ENCODE measurements at regions not wholly inside any gene's neighbourhood (a gene's known extent, or its start where the extent isn't known, plus 50 kb on each side); places are given as distances from the start of the nearest gene placed in this dataset.

DNA sequence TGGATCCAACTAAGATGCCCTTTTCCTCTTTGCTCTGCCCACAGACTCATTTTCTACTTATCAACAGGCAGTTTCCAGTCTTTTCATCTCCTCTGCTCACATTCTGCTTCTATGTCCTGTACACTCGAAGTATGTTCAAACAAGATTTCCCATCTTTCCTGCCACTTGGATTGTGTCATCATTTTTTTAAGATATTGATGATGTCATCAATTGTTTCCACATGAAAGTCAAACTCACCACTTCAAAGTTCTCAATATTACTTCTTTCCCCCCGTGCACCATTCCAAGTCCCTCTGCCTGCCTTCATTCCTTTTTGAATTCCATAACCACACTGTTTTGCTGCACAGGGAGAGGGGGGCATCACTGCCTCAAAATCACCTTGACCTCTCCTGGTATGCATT is 175.0 kb upstream of the RFX3 start:
- Histone ChIP-seq H3K36me3 (ENCODE audit: low read depth, low read length) (no peaks in the 10 kb centered on the region), H4K20me1 (ENCODE audit: low read length) (no peaks in the 10 kb centered on the region), H3K4me1 (ENCODE audit: insufficient read depth, low read length) (no peaks in the 10 kb centered on the region), H3K27ac (ENCODE audit: low read length) (no peak overlapping the region), H3K9me3 (ENCODE audit: low read length) (no peaks in the 10 kb centered on the region), H3K27me3 (ENCODE audit: low read length) (no peaks in the 10 kb centered on the region), H3F3A (ENCODE audit: low read length, unreplicated experiment) (no peaks in the 10 kb centered on the region), H3K4me2 (ENCODE audit: low read length) (no peak overlapping the region), H3K79me2 (ENCODE audit: low read length) (no peaks in the 10 kb centered on the region), H2AFZ (ENCODE audit: low read length) (no peak overlapping the region), H3K9ac (ENCODE audit: low read length) (no peak overlapping the region), H3K9me2 (replicated peaks; ENCODE audit: low read length) (no peaks in the 10 kb centered on the region), H3K4me3 (ENCODE audit: low read length) (no peak overlapping the region)
- DNase-seq: no peak
- TF ChIP-seq, protein P1, sequence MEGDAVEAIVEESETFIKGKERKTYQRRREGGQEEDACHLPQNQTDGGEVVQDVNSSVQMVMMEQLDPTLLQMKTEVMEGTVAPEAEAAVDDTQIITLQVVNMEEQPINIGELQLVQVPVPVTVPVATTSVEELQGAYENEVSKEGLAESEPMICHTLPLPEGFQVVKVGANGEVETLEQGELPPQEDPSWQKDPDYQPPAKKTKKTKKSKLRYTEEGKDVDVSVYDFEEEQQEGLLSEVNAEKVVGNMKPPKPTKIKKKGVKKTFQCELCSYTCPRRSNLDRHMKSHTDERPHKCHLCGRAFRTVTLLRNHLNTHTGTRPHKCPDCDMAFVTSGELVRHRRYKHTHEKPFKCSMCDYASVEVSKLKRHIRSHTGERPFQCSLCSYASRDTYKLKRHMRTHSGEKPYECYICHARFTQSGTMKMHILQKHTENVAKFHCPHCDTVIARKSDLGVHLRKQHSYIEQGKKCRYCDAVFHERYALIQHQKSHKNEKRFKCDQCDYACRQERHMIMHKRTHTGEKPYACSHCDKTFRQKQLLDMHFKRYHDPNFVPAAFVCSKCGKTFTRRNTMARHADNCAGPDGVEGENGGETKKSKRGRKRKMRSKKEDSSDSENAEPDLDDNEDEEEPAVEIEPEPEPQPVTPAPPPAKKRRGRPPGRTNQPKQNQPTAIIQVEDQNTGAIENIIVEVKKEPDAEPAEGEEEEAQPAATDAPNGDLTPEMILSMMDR (conservative IDR thresholded peaks at IDR 0.05; ENCODE audit: low read depth, low read length): no peak
- no peak for TF ChIP-seq EZH2 (IDR thresholded peaks at IDR 0.05; ENCODE audit: low read length, unreplicated experiment)
- TF ChIP-seq EZH2phosphoT487 (IDR thresholded peaks at IDR 0.05; ENCODE audit: borderline replicate concordance, low read length): no peak
- POLR2A ChIA-PET (ENCODE audit: unreplicated experiment): no interaction called here
- ATAC-seq: no peak
- intact Hi-C loops (cut with micrococcal nuclease): no loop called here
- BruUV-seq (replicated peaks): no TSS peak
- CTCF ChIA-PET: no interaction called here

DNA sequence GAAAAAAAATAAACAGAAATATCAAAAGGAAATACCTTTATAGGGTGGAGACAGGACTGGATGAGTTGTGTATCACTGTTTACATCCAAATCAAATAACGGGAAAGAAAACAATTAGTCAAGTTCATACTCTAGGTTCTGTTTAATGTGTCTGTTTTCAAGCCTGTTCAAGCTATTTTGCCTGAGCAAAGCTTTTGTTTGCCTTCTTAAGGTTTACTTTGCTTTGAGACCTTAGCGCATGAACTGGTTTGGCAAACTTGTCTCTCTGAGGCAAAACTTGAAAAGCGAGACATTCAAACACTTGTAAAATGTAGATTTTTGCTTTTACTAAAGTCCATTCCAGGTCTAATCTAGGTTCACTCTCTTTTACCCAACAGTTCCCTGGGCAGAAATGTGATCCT is 174.1 kb upstream of the RFX3 start:
- H2AFZ ChIP-seq (ENCODE audit: low read length): no peak overlapping the region
- no peaks in the 10 kb centered on the region for H3K36me3 ChIP-seq (ENCODE audit: low read depth, low read length)
- H3K27me3 ChIP-seq (ENCODE audit: low read length): no peaks in the 10 kb centered on the region
- ChIA-PET POLR2A (ENCODE audit: unreplicated experiment) (interaction anchor here (0.6 to 0.7 kb wide), 3 partner anchors 432 to 605 kb away, joined by 3 to 4 read pairs (median 3); no protein-coding TSS in a partner anchor), CTCF (no interaction called here)
- no peak for TF ChIP-seq EZH2phosphoT487 (IDR thresholded peaks at IDR 0.05; ENCODE audit: borderline replicate concordance, low read length)
- TF ChIP-seq EZH2 (IDR thresholded peaks at IDR 0.05; ENCODE audit: low read length, unreplicated experiment): no peak
- TF ChIP-seq, protein P1 (conservative IDR thresholded peaks at IDR 0.05; ENCODE audit: low read depth, low read length): no peak
- DNase-seq (peak; percentile 28), ATAC-seq (peak; percentile 78)
- intact Hi-C loops (cut with micrococcal nuclease): loop anchor here (10.0 kb wide), 1 partner anchor 155 kb away; no protein-coding TSS in a partner anchor
- no peaks in the 10 kb centered on the region for H3F3A ChIP-seq (ENCODE audit: low read length, unreplicated experiment)
- H3K27ac ChIP-seq (ENCODE audit: low read length): no peak overlapping the region
- H3K79me2 ChIP-seq (ENCODE audit: low read length): no peaks in the 10 kb centered on the region
- H3K9me2 ChIP-seq (replicated peaks; ENCODE audit: low read length): no peaks in the 10 kb centered on the region
- no peaks in the 10 kb centered on the region for H3K9me3 ChIP-seq (ENCODE audit: low read length)
- BruUV-seq (replicated peaks): no TSS peak
- no peaks in the 10 kb centered on the region for H4K20me1 ChIP-seq (ENCODE audit: low read length)
- no peak overlapping the region for H3K9ac ChIP-seq (ENCODE audit: low read length)
- no peak overlapping the region for H3K4me3 ChIP-seq (ENCODE audit: low read length)
- H3K4me1 ChIP-seq (ENCODE audit: insufficient read depth, low read length): no peaks in the 10 kb centered on the region
- no peak overlapping the region; the same call in 1 of the 2 replicates for H3K4me2 ChIP-seq (ENCODE audit: low read length)

DNA sequence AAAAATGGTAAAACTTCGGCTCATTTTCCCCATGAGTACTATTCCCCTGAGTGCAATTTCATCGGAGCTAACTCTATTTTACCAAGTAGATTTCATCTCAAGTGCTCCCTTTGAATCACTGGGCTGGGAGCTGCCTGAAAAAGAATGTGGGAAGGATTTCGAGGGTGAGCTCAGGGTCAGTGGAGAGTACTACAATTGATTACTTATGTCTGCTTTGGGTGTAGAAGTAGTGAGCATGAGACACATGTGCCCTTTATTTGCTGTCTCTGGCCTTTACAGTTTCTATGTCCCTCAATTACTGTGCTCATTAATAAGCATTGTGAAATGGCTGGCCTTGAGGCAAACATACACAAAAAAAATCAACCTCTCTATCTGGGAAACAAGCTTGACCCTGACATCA is 172.7 kb upstream of the RFX3 start:
- DNase-seq: no peak
- ChIA-PET POLR2A (ENCODE audit: unreplicated experiment) (interaction anchor here (0.6 kb wide), 1 partner anchor 8 kb away, joined by 3 read pairs; no protein-coding TSS in a partner anchor), CTCF (no interaction called here)
- H3K4me3 ChIP-seq (ENCODE audit: low read length): no peak overlapping the region
- no peaks in the 10 kb centered on the region for H3K79me2 ChIP-seq (ENCODE audit: low read length)
- no peaks in the 10 kb centered on the region for H4K20me1 ChIP-seq (ENCODE audit: low read length)
- H3K9me2 ChIP-seq (replicated peaks; ENCODE audit: low read length): no peaks in the 10 kb centered on the region
- no peaks in the 10 kb centered on the region for H3K27me3 ChIP-seq (ENCODE audit: low read length)
- no peaks in the 10 kb centered on the region for H3K4me1 ChIP-seq (ENCODE audit: insufficient read depth, low read length)
- no peak for ATAC-seq
- no peaks in the 10 kb centered on the region for H3K9me3 ChIP-seq (ENCODE audit: low read length)
- BruUV-seq (replicated peaks): no TSS peak
- no peaks in the 10 kb centered on the region for H3K36me3 ChIP-seq (ENCODE audit: low read depth, low read length)
- H3K4me2 ChIP-seq (ENCODE audit: low read length): no peak overlapping the region
- H2AFZ ChIP-seq (ENCODE audit: low read length): no peak overlapping the region
- no peaks in the 10 kb centered on the region for H3F3A ChIP-seq (ENCODE audit: low read length, unreplicated experiment)
- intact Hi-C loops (cut with micrococcal nuclease): loop anchor here (10.0 kb wide), 1 partner anchor 154 kb away; no protein-coding TSS in a partner anchor
- TF ChIP-seq, protein P1 (conservative IDR thresholded peaks at IDR 0.05; ENCODE audit: low read depth, low read length): no peak
- H3K9ac ChIP-seq (ENCODE audit: low read length): no peak overlapping the region
- H3K27ac ChIP-seq (ENCODE audit: low read length): no peak overlapping the region

Measured in PC-3 (cell line).